Renal cortex interstitium (tissue), 11 donors: ENCODE measurements at regions not wholly inside any gene's neighbourhood (a gene's known extent, or its start where the extent isn't known, plus 50 kb on each side); places are given as distances from the start of the nearest gene placed in this dataset.

Experiments
- DNase-seq, 11 donors: peaks; one replicate each; pipeline ENCODE4 v3.0.0-alpha.2; 2013; ENCODE audit warnings: low read depth in 9 of 11, low spot score in 4 of 11; ENCODE audit errors: extremely low read depth in 1 of 11

GRCh38 chr7:25529320-25529719 is 301.0 kb upstream of the NPVF start:
- no peak for DNase-seq

- DNase-seq = no peak
These were observed 308.6 kb upstream of the NPVF start for GRCh38 chr7:25536851-25537250.

GRCh38 chr7:25537662-25538375 is 309.5 kb upstream of the NPVF start:
- no peak for DNase-seq

- peak in 7 of 11 donors; percentile 66 to 83 (median 75) for DNase-seq
These were observed 313.0 kb upstream of the NPVF start for GRCh38 chr7:25541094-25541821.

- no peak for DNase-seq
These were observed 313.6 kb upstream of the NPVF start for GRCh38 chr7:25541877-25542276.

- DNase-seq = no peak
These were observed 314.9 kb upstream of the NPVF start for GRCh38 chr7:25543210-25543609.

GRCh38 chr7:25543798-25544197 is 315.5 kb upstream of the NPVF start:
- DNase-seq = peak in 1 of 11 donors; percentile 30

GRCh38 chr7:25544254-25544653 is 316.0 kb upstream of the NPVF start:
- DNase-seq = no peak

GRCh38 chr7:25545124-25546008 is 317.1 kb upstream of the NPVF start:
- no peak for DNase-seq

- DNase-seq = no peak
These were observed 318.0 kb upstream of the NPVF start for GRCh38 chr7:25546306-25546705.

- DNase-seq = peak in 6 of 11 donors; percentile 43 to 57 (median 49)
These were observed 321.1 kb upstream of the NPVF start for GRCh38 chr7:25549271-25549921.

- DNase-seq = no peak
These were observed 321.9 kb upstream of the NPVF start for GRCh38 chr7:25550149-25550548.

GRCh38 chr7:25552998-25553397 is 324.7 kb upstream of the NPVF start:
- DNase-seq = no peak

- DNase-seq = no peak
These were observed 325.4 kb upstream of the NPVF start for GRCh38 chr7:25553580-25554291.

- peak in 4 of 11 donors; percentile 48 to 66 (median 60) for DNase-seq
These were observed 329.2 kb upstream of the NPVF start for GRCh38 chr7:25557379-25557917.

GRCh38 chr7:25557930-25558329 is 329.6 kb upstream of the NPVF start:
- DNase-seq = no peak

GRCh38 chr7:25558605-25559004 is 330.3 kb upstream of the NPVF start:
- DNase-seq = no peak

- DNase-seq = no peak
These were observed 331.5 kb upstream of the NPVF start for GRCh38 chr7:25559581-25560367.
